ENCODE measurements at regions not wholly inside any gene's neighbourhood (a gene's known extent, or its start where the extent isn't known, plus 50 kb on each side); places are given as distances from the start of the nearest gene placed in this dataset.

DNA sequence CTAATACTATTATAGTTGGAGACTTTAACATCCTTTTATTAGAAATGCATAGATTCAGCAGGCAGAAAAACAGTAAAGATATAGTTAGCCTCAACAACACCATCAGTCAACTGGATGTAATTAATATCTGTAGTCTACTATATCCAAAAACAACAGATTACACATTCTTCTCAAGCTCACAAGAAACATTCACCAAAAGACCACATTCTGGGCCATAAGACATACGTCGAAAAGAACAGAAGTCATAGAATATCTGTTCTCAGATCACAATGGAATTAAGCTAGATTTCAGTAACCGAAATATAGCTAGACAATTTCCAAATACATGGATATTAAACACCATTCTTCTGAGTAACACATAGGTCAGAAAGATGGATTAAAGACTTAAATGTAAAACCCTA, 336.6 kb upstream of the RPS23 start:
- H3K36me3 ChIP-seq (ENCODE audit: insufficient read depth, low read length): no peaks in the 10 kb centered on the region
- H3K27me3 ChIP-seq (ENCODE audit: insufficient read depth, low read length): no peaks in the 10 kb centered on the region
- no peaks in the 10 kb centered on the region for H3K4me1 ChIP-seq (ENCODE audit: control insufficient read depth, insufficient read depth, low read length, unreplicated experiment)
- no peaks in the 10 kb centered on the region for H3K79me2 ChIP-seq (ENCODE audit: control insufficient read depth, insufficient read depth, low read length, unreplicated experiment)
- no peak overlapping the region for H3K27ac ChIP-seq (ENCODE audit: low read depth, low read length)
- H3K4me3 ChIP-seq (ENCODE audit: low read depth, low read length): no peak overlapping the region
- H2AFZ ChIP-seq (ENCODE audit: low read length, unreplicated experiment): no peak overlapping the region

DNA sequence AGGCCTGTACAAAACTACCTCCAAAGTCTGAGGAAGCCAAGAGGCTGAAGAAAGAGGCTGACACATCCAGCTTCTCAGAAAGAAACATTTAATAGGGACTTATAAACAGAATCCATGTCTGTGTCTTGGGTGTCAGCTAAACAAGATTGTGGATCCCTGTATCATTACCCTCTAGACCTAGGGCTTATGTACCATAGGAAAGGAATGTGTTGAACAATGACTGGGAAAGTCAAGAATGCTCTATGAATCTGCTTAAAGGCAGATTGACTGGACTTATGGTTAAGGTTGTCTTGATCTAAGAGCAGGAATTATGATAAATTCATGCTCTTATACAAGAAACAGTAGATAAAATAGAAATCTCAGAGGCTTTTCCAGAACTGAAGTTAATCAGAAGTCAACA, 335.7 kb upstream of the RPS23 start:
- Histone ChIP-seq H3K79me2 (ENCODE audit: control insufficient read depth, insufficient read depth, low read length, unreplicated experiment) (no peaks in the 10 kb centered on the region), H3K36me3 (ENCODE audit: insufficient read depth, low read length) (no peaks in the 10 kb centered on the region), H3K27me3 (ENCODE audit: insufficient read depth, low read length) (no peaks in the 10 kb centered on the region), H3K4me3 (ENCODE audit: low read depth, low read length) (no peak overlapping the region), H3K4me1 (ENCODE audit: control insufficient read depth, insufficient read depth, low read length, unreplicated experiment) (no peaks in the 10 kb centered on the region), H3K27ac (ENCODE audit: low read depth, low read length) (no peak overlapping the region), H2AFZ (ENCODE audit: low read length, unreplicated experiment) (no peak overlapping the region)

DNA sequence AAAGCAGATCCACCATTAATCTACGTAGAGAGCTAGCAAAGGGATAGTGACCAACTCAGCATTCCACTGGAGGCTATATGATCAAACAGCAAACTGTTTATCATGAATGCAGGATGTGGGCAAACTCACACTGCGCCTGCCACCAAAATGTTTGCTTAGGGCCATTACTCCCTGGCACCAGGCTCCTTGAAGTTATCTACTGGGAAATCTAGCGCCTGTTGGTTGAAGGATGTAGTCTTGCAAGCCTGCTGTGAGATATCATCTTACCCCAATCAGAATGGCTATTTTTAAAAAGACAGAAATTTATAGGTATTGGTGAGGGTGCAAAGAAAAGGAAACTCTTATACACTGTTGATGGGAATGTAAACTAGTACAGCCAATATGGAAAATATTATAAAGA, 332.5 kb upstream of the RPS23 start:
- Histone ChIP-seq H2AFZ (ENCODE audit: low read length, unreplicated experiment) (no peak overlapping the region), H3K4me1 (ENCODE audit: control insufficient read depth, insufficient read depth, low read length, unreplicated experiment) (no peaks in the 10 kb centered on the region), H3K27me3 (ENCODE audit: insufficient read depth, low read length) (no peaks in the 10 kb centered on the region), H3K4me3 (ENCODE audit: low read depth, low read length) (no peak overlapping the region), H3K36me3 (ENCODE audit: insufficient read depth, low read length) (no peaks in the 10 kb centered on the region), H3K79me2 (ENCODE audit: control insufficient read depth, insufficient read depth, low read length, unreplicated experiment) (no peaks in the 10 kb centered on the region), H3K27ac (ENCODE audit: low read depth, low read length) (no peak overlapping the region)

DNA sequence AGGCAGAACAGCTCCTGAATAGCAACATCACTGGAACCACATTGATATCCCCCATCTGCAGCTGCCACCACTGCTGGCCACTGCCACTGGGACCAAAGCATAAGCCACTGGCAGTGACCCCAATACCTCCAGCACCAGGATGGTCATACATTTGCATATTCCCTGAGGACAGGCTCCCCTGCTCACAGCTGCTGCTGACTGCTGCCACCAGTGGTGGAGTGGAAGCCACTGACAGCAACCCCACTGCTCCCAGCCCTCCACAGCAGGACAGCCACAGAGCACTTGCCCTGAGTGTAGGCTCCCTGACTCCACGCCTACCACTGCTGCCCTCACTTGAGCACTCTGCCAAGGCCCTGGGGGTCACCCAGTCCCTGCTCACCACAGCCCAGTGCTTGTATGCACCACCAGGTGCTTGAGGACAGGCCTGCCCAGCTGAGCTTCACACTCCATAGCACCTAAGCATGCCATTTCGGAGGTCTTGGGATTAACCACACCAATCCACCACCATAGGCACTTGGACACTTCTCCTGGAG, 327.4 kb upstream of the RPS23 start:
- H3K4me3 ChIP-seq (ENCODE audit: low read depth, low read length): no peak overlapping the region
- no peaks in the 10 kb centered on the region for H3K79me2 ChIP-seq (ENCODE audit: control insufficient read depth, insufficient read depth, low read length, unreplicated experiment)
- H2AFZ ChIP-seq (ENCODE audit: low read length, unreplicated experiment): no peak overlapping the region
- H3K36me3 ChIP-seq (ENCODE audit: insufficient read depth, low read length): no peaks in the 10 kb centered on the region
- H3K4me1 ChIP-seq (ENCODE audit: control insufficient read depth, insufficient read depth, low read length, unreplicated experiment): no peaks in the 10 kb centered on the region
- no peaks in the 10 kb centered on the region for H3K27me3 ChIP-seq (ENCODE audit: insufficient read depth, low read length)
- H3K27ac ChIP-seq (ENCODE audit: low read depth, low read length): no peak overlapping the region

DNA sequence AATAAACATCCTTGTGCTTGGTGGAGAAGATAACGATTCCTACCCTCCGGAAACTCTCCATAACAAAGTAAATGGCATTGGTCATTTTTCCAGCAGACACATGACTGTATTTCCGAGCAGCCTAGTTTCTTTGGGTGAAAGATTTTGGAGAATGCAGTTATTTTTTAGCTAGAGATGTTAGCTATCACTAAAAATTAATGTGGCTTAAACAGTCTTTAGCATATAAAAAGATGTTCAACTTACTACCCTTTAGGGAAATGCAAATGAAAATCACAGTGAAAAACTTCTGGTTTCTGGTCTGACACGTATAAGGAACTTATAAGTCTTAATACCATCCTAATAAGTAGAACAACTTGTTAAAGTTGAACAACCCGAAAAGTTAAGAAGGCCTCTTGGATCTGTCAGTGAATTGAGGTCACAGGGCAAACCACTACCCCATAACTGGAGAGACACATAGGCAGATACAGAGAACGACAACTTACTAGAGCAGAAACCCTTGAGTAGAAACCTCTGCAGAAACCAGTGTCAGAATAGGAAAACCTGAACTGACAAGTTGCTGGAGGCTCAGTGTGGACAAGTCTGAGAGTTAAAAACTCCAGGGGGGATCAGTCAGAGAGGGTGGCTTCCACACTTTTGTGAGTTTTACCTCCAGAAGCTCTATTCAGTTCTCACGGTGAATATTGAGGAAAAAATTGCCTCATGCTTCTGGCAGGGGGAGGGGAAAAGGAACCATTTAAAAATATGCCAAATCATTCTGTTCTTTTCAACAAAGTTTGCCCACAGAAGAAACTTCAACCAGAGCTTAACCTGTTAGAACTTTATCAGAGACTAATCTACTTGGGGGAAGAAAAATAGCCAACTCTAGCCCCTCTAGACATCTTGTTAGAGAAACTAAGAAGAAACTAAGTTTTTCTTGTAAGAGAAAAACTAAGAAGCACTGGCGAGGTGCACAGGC, 325.2 kb upstream of the RPS23 start:
- Histone ChIP-seq H2AFZ (ENCODE audit: low read length, unreplicated experiment) (no peak overlapping the region), H3K4me1 (ENCODE audit: control insufficient read depth, insufficient read depth, low read length, unreplicated experiment) (no peaks in the 10 kb centered on the region), H3K27ac (ENCODE audit: low read depth, low read length) (no peak overlapping the region)

DNA sequence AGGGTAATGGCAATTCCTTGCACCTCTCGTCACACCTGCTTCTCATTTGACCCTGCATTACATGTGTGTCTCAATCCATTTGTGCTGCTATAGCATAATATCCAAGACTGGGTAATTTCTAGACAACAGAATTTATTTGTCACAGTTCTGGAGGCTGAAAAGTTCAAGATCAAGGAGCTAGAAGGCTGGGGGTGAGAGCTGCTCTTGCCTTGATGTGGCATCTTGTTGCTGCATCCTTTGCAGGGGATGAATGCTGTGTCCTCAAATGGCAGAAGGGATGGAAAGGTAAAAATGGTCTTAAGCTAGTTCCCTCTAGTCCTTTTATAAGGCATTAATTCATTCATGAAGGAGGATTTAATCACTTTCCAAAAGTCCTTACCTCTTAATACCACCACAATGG, 323.7 kb upstream of the RPS23 start:
- Histone ChIP-seq H3K4me3 (ENCODE audit: low read depth, low read length) (no peak overlapping the region), H3K36me3 (ENCODE audit: insufficient read depth, low read length) (no peaks in the 10 kb centered on the region), H3K27me3 (ENCODE audit: insufficient read depth, low read length) (no peaks in the 10 kb centered on the region), H3K79me2 (ENCODE audit: control insufficient read depth, insufficient read depth, low read length, unreplicated experiment) (no peaks in the 10 kb centered on the region), H2AFZ (ENCODE audit: low read length, unreplicated experiment) (no peak overlapping the region), H3K27ac (ENCODE audit: low read depth, low read length) (no peak overlapping the region), H3K4me1 (ENCODE audit: control insufficient read depth, insufficient read depth, low read length, unreplicated experiment) (no peaks in the 10 kb centered on the region)

More for the DNA sequence above, 325.2 kb upstream of the RPS23 start:
- Histone ChIP-seq H3K4me3 (ENCODE audit: low read depth, low read length) (no peak overlapping the region), H3K27me3 (ENCODE audit: insufficient read depth, low read length) (no peaks in the 10 kb centered on the region), H3K79me2 (ENCODE audit: control insufficient read depth, insufficient read depth, low read length, unreplicated experiment) (no peaks in the 10 kb centered on the region), H3K36me3 (ENCODE audit: insufficient read depth, low read length) (no peaks in the 10 kb centered on the region)

DNA sequence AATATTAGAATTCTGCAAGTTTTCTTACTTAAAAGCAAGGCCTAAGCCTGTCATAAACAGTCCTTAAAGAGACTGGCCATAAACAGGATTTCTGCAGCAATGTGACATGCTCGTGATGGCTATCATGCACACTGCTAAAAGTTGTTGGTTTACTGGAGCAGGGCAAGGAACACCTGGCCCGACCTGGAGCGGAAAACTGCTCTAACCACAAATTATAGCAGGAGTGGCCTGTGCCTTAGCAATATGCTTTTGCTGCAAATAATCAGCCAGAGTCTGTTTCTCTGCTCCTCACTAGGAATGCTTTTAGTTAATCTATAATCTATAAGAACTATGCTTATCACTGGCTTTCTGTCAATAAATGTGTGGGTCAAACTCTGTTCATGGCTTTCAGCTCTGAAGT, 322.9 kb upstream of the RPS23 start:
- H3K27me3 ChIP-seq (ENCODE audit: insufficient read depth, low read length): no peaks in the 10 kb centered on the region
- no peaks in the 10 kb centered on the region for H3K79me2 ChIP-seq (ENCODE audit: control insufficient read depth, insufficient read depth, low read length, unreplicated experiment)
- no peaks in the 10 kb centered on the region for H3K4me1 ChIP-seq (ENCODE audit: control insufficient read depth, insufficient read depth, low read length, unreplicated experiment)
- H3K4me3 ChIP-seq (ENCODE audit: low read depth, low read length): no peak overlapping the region
- H3K27ac ChIP-seq (ENCODE audit: low read depth, low read length): no peak overlapping the region
- H2AFZ ChIP-seq (ENCODE audit: low read length, unreplicated experiment): no peak overlapping the region
- H3K36me3 ChIP-seq (ENCODE audit: insufficient read depth, low read length): no peaks in the 10 kb centered on the region

DNA sequence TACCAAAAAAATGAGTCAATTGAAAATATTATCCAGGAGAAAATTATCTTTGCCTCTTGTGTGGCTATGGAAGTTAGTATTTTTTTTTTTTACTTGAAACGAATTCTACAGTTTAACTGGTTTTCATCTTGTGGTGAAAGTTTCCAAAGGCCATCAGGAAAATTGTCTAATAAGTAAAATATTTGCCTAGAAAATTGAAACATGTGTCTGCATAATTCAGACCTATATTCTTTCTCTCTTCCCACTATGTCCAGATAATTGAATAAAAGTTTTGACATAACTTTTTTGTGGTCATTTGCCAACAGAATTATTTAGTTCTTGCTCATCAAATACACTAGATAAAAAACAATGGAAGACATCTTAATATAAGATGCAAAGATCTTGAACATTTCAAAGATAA, 321.5 kb upstream of the RPS23 start:
- Histone ChIP-seq H3K79me2 (ENCODE audit: control insufficient read depth, insufficient read depth, low read length, unreplicated experiment) (no peaks in the 10 kb centered on the region), H3K4me3 (ENCODE audit: low read depth, low read length) (no peak overlapping the region), H3K36me3 (ENCODE audit: insufficient read depth, low read length) (no peaks in the 10 kb centered on the region), H3K27me3 (ENCODE audit: insufficient read depth, low read length) (no peaks in the 10 kb centered on the region), H3K4me1 (ENCODE audit: control insufficient read depth, insufficient read depth, low read length, unreplicated experiment) (no peaks in the 10 kb centered on the region), H2AFZ (ENCODE audit: low read length, unreplicated experiment) (no peak overlapping the region), H3K27ac (ENCODE audit: low read depth, low read length) (no peak overlapping the region)

DNA sequence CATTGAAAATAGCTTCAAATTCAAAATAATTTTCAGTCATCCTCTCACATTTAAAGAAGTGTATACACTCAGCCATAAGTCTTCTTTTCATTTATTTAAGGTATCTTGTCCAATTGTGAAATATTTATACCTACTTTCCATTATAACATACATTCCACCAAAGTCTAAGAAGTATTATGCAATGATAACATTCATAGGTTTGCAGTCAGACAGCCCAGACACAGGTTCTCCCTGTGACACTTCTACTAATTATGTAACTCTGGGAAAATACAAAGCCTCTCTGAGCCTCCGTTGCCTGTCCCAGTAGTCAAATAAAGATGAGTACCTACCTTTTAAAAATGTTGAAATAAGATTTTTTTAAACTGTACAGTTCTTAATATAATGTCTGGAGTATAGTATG, 320.9 kb upstream of the RPS23 start:
- Histone ChIP-seq H3K27me3 (ENCODE audit: insufficient read depth, low read length) (no peaks in the 10 kb centered on the region), H3K27ac (ENCODE audit: low read depth, low read length) (no peak overlapping the region), H3K36me3 (ENCODE audit: insufficient read depth, low read length) (no peaks in the 10 kb centered on the region), H3K4me1 (ENCODE audit: control insufficient read depth, insufficient read depth, low read length, unreplicated experiment) (no peaks in the 10 kb centered on the region), H3K4me3 (ENCODE audit: low read depth, low read length) (no peak overlapping the region), H2AFZ (ENCODE audit: low read length, unreplicated experiment) (no peak overlapping the region), H3K79me2 (ENCODE audit: control insufficient read depth, insufficient read depth, low read length, unreplicated experiment) (no peaks in the 10 kb centered on the region)

DNA sequence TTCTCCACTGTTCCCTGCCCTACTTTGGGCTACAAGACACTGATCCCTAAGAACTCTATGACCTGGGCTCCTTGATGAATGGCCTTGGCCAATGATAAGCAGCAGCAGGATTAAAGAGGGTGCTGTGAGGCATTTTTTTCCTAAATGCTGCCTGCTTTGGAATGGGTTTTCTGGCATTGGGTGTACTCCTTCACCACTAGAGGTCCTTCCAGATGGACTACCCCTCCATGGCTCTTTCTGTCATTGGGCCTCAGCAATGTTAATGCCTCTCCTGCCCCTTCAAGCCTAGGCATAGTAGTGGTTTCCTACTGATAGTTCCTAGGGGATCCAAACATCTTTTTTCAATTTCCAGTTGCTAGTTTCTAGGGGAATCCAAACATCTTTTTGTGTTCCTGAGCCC, 319.3 kb upstream of the RPS23 start:
- H3K4me1 ChIP-seq (ENCODE audit: control insufficient read depth, insufficient read depth, low read length, unreplicated experiment): peaks cover 5% of the 10 kb centered on the region
- no peaks in the 10 kb centered on the region for H3K36me3 ChIP-seq (ENCODE audit: insufficient read depth, low read length)
- no peak overlapping the region for H3K4me3 ChIP-seq (ENCODE audit: low read depth, low read length)
- H3K79me2 ChIP-seq (ENCODE audit: control insufficient read depth, insufficient read depth, low read length, unreplicated experiment): no peaks in the 10 kb centered on the region
- no peak overlapping the region for H3K27ac ChIP-seq (ENCODE audit: low read depth, low read length)
- no peak overlapping the region for H2AFZ ChIP-seq (ENCODE audit: low read length, unreplicated experiment)
- no peaks in the 10 kb centered on the region for H3K27me3 ChIP-seq (ENCODE audit: insufficient read depth, low read length)

DNA sequence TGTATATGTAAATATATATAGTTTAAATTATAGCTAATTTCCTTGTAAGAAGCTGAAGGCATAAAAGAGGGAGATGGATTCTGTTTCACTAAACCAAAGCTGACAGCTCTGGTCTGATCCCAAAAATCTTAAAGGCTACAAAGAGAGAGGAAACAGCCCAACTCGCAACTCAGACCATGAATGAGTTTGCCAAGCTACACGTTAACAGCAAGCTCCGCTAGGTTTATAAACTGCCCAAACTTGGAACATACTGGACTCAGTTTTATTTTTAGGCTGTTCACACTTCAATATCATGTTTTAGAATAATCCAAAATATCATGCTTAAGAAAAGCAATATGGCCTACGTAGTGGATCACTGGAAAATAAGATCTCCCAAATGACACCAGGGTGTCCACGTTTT, 318.3 kb upstream of the RPS23 start:
- no peaks in the 10 kb centered on the region for H3K79me2 ChIP-seq (ENCODE audit: control insufficient read depth, insufficient read depth, low read length, unreplicated experiment)
- no peak overlapping the region for H3K4me3 ChIP-seq (ENCODE audit: low read depth, low read length)
- H3K27ac ChIP-seq (ENCODE audit: low read depth, low read length): no peak overlapping the region
- no peak overlapping the region for H2AFZ ChIP-seq (ENCODE audit: low read length, unreplicated experiment)
- no peaks in the 10 kb centered on the region for H3K36me3 ChIP-seq (ENCODE audit: insufficient read depth, low read length)
- H3K4me1 ChIP-seq (ENCODE audit: control insufficient read depth, insufficient read depth, low read length, unreplicated experiment): peaks cover 5% of the 10 kb centered on the region
- H3K27me3 ChIP-seq (ENCODE audit: insufficient read depth, low read length): no peaks in the 10 kb centered on the region

Measured in ACC112 (cell line).